OCI-LY1 (cell line): ENCODE measurements at regions not wholly inside any gene's neighbourhood (a gene's known extent, or its start where the extent isn't known, plus 50 kb on each side); places are given as distances from the start of the nearest gene placed in this dataset.
A peak's percentile ranks its signal among the peaks of the same experiment; 100 is the strongest.

ENCODE experiments used
- H2AFZ ChIP-seq: fragments of 200-600 bp; sonication (generic), shearing (Covaris generic); 2 replicates; pipeline ENCODE4 v1.6.0; 2014; ENCODE audit warnings: antibody characterized with exemption, mild to moderate bottlenecking, low read length
- H3F3A ChIP-seq: fragments of 200-600 bp; sonication (generic), shearing (Covaris generic); 2 replicates; pipeline ENCODE4 v1.6.0; 2014; ENCODE audit warnings: mild to moderate bottlenecking, antibody characterized with exemption, low read length, moderate library complexity; ENCODE audit not compliant: insufficient read depth
- H3K27ac ChIP-seq: fragments of 200-600 bp; sonication (generic); 2 replicates; pipeline ENCODE4 v1.5.1; 2014; ENCODE audit warnings: low read length, mixed run types, mild to moderate bottlenecking, low read depth; ENCODE audit not compliant: poor library complexity, severe bottlenecking
- H3K27me3 ChIP-seq: fragments of 200-600 bp; sonication (generic); 2 replicates; pipeline ENCODE4 v1.6.0; 2014; ENCODE audit warnings: antibody characterized with exemption, mild to moderate bottlenecking, low read length, moderate library complexity; ENCODE audit not compliant: insufficient read depth
- H3K36me3 ChIP-seq: fragments of 200-600 bp; sonication (generic); 2 replicates; pipeline ENCODE4 v1.6.1; 2014; ENCODE audit warnings: mild to moderate bottlenecking, antibody characterized with exemption, low read length, moderate library complexity, mixed read lengths; ENCODE audit not compliant: insufficient read depth
- H3K4me1 ChIP-seq: fragments of 200-600 bp; sonication (generic); 2 replicates; pipeline ENCODE4 v1.5.1; 2014; ENCODE audit warnings: mild to moderate bottlenecking, low read length, moderate library complexity; ENCODE audit not compliant: insufficient read depth, severe bottlenecking
- H3K4me2 ChIP-seq: fragments of 200-600 bp; sonication (generic), shearing (Covaris generic); 2 replicates; pipeline ENCODE4 v1.6.1; 2014; ENCODE audit warnings: low read length
- H3K4me3 ChIP-seq: fragments of 200-600 bp; sonication (generic); 2 replicates; pipeline ENCODE4 v1.5.1; 2014; ENCODE audit warnings: low read length, low read depth, mild to moderate bottlenecking, mixed read lengths; ENCODE audit not compliant: poor library complexity, severe bottlenecking
- H3K79me2 ChIP-seq: fragments of 200-600 bp; shearing (Covaris generic); 2 replicates; pipeline ENCODE4 v1.6.1; 2016; ENCODE audit warnings: mixed run types, low read length, mixed read lengths; ENCODE audit not compliant: insufficient read depth
- H3K9ac ChIP-seq: fragments of 200-600 bp; sonication (generic), shearing (Covaris generic); 2 replicates; pipeline ENCODE4 v1.6.1; 2014; ENCODE audit warnings: mild to moderate bottlenecking, low read length, mixed read lengths
- H3K9me2 ChIP-seq: fragments of 200-600 bp; sonication (generic), shearing (Covaris generic); 2 replicates; pipeline ENCODE4 v1.6.1; 2014; ENCODE audit warnings: low read depth, mild to moderate bottlenecking, low read length, mixed read lengths
- H3K9me3 ChIP-seq: fragments of 200-600 bp; shearing (Covaris generic); 2 replicates; pipeline ENCODE4 v1.6.1; 2014; ENCODE audit warnings: low read length, mixed read lengths
- H4K20me1 ChIP-seq: fragments of 200-600 bp; sonication (generic), shearing (Covaris generic); 2 replicates; pipeline ENCODE4 v1.6.0; 2016; ENCODE audit warnings: mild to moderate bottlenecking, low read length; ENCODE audit not compliant: insufficient read depth
- CTCF ChIP-seq: fragments of 200-600 bp; sonication (generic), shearing (Covaris generic); IDR thresholded peaks from 2 replicates; pipeline ENCODE4 v1.5.1; 2017; ENCODE audit warnings: mild to moderate bottlenecking, antibody characterized with exemption, low read length, moderate library complexity, mixed read lengths
- EZH2 ChIP-seq: fragments of 200-600 bp; sonication (generic), shearing (Covaris generic); IDR thresholded peaks from 2 replicates; pipeline ENCODE4 v1.8.0; 2017; ENCODE audit warnings: borderline replicate concordance, mixed run types, mild to moderate bottlenecking, antibody characterized with exemption, low read length, moderate library complexity, mixed read lengths

GRCh38 chrY:13068696-13069095 is 164.0 kb downstream of the DDX3Y start:
- no peak overlapping the region for H3K4me3 ChIP-seq
- H3K36me3 ChIP-seq: no peaks in the 10 kb centered on the region
- no peaks in the 10 kb centered on the region for H4K20me1 ChIP-seq
- TF ChIP-seq EZH2 (no peak), CTCF (no peak)
- H3K27me3 ChIP-seq: no peaks in the 10 kb centered on the region
- H3K4me1 ChIP-seq: no peaks in the 10 kb centered on the region
- H3K79me2 ChIP-seq: no peaks in the 10 kb centered on the region
- H3F3A ChIP-seq: no peaks in the 10 kb centered on the region
- no peaks in the 10 kb centered on the region for H3K9me3 ChIP-seq
- H3K9me2 ChIP-seq: no peaks in the 10 kb centered on the region
- H3K27ac ChIP-seq: no peak overlapping the region
- no peak overlapping the region for H3K9ac ChIP-seq
- H3K4me2 ChIP-seq: no peak overlapping the region
- H2AFZ ChIP-seq: no peak overlapping the region

GRCh38 chrY:13069111-13069510 is 164.4 kb downstream of the DDX3Y start:
- no peak overlapping the region for H3K4me2 ChIP-seq

GRCh38 chrY:13082748-13083147 is 178.1 kb downstream of the DDX3Y start:
- Histone ChIP-seq H3K4me2 (no peak overlapping the region), H3K36me3 (no peaks in the 10 kb centered on the region), H3K9me3 (no peaks in the 10 kb centered on the region), H4K20me1 (no peaks in the 10 kb centered on the region), H3K9me2 (no peaks in the 10 kb centered on the region), H3K79me2 (no peaks in the 10 kb centered on the region), H3F3A (no peaks in the 10 kb centered on the region), H3K27me3 (no peaks in the 10 kb centered on the region), H3K4me3 (no peak overlapping the region), H3K27ac (no peak overlapping the region), H3K9ac (no peak overlapping the region), H2AFZ (no peak overlapping the region), H3K4me1 (no peaks in the 10 kb centered on the region)
- peak; percentile 19; the same call in 1 of the 2 replicates for TF ChIP-seq CTCF
- no peak for TF ChIP-seq EZH2

More at GRCh38 chrY:13069111-13069510, 164.4 kb downstream of the DDX3Y start:
- Histone ChIP-seq H2AFZ (no peak overlapping the region), H3K27ac (no peak overlapping the region), H3K4me3 (no peak overlapping the region), H3K27me3 (no peaks in the 10 kb centered on the region), H3K9ac (no peak overlapping the region), H3K4me1 (no peaks in the 10 kb centered on the region), H3K9me2 (no peaks in the 10 kb centered on the region), H3K36me3 (no peaks in the 10 kb centered on the region), H4K20me1 (no peaks in the 10 kb centered on the region), H3F3A (no peaks in the 10 kb centered on the region), H3K9me3 (no peaks in the 10 kb centered on the region), H3K79me2 (no peaks in the 10 kb centered on the region)
- TF ChIP-seq CTCF: no peak
- no peak for TF ChIP-seq EZH2
